ENCODE measurements at regions not wholly inside any gene's neighbourhood (a gene's known extent, or its start where the extent isn't known, plus 50 kb on each side); places are given as distances from the start of the nearest gene placed in this dataset.

- TF ChIP-seq CTCF (IDR thresholded peaks at IDR 0.05; ENCODE audit: low read length) (no peak), EZH2 (IDR thresholded peaks at IDR 0.05; ENCODE audit: borderline replicate concordance, low read length) (no peak)
Measured at GRCh38 chr18:40559556-40559955, 1395.5 kb upstream of the PIK3C3 start.
